ENCODE measurements at regions not wholly inside any gene's neighbourhood (a gene's known extent, or its start where the extent isn't known, plus 50 kb on each side); places are given as distances from the start of the nearest gene placed in this dataset.

- DNase-seq (ENCODE audit: low read depth), result no peak
Observed at GRCh38 chr3:68163968-68164367, 509.6 kb upstream of the SUCLG2 start.

GRCh38 chr3:68163062-68163461 lies 508.6 kb upstream of the SUCLG2 start:
- no peak for DNase-seq (ENCODE audit: low read depth)

GRCh38 chr3:68162644-68163043 lies 508.2 kb upstream of the SUCLG2 start:
- no peak for DNase-seq (ENCODE audit: low read depth)

GRCh38 chr3:68151359-68151758 lies 496.9 kb upstream of the SUCLG2 start:
- no peak for DNase-seq (ENCODE audit: low read depth)

- no peak for DNase-seq (ENCODE audit: low read depth)
Observed at GRCh38 chr3:68148447-68148846, 494.0 kb upstream of the SUCLG2 start.

GRCh38 chr3:68142441-68142840 lies 488.0 kb upstream of the SUCLG2 start:
- DNase-seq (ENCODE audit: low read depth), result no peak

- DNase-seq (ENCODE audit: low read depth), result no peak
Observed at GRCh38 chr3:68139897-68140296, 485.5 kb upstream of the SUCLG2 start.

- DNase-seq (ENCODE audit: low read depth), result no peak
Observed at GRCh38 chr3:68136411-68136810, 482.0 kb upstream of the SUCLG2 start.

GRCh38 chr3:68135067-68135466 lies 480.7 kb upstream of the SUCLG2 start:
- no peak for DNase-seq (ENCODE audit: low read depth)

GRCh38 chr3:68129065-68129464 lies 474.7 kb upstream of the SUCLG2 start:
- no peak for DNase-seq (ENCODE audit: low read depth)

- peak; percentile 2 for DNase-seq (ENCODE audit: low read depth)
Observed at GRCh38 chr3:68123231-68123630, 468.8 kb upstream of the SUCLG2 start.

GRCh38 chr3:68121287-68121686 lies 466.9 kb upstream of the SUCLG2 start:
- DNase-seq (ENCODE audit: low read depth), result no peak

GRCh38 chr3:68116580-68116979 lies 462.2 kb upstream of the SUCLG2 start:
- no peak for DNase-seq (ENCODE audit: low read depth)

- DNase-seq (ENCODE audit: low read depth), result no peak
Observed at GRCh38 chr3:68103811-68104210, 449.4 kb upstream of the SUCLG2 start.

GRCh38 chr3:68090571-68090970 lies 436.2 kb upstream of the SUCLG2 start:
- DNase-seq (ENCODE audit: low read depth), result no peak

GRCh38 chr3:68089572-68090011 lies 435.2 kb upstream of the SUCLG2 start:
- DNase-seq (ENCODE audit: low read depth), result no peak

GRCh38 chr3:68088636-68089035 lies 434.2 kb upstream of the SUCLG2 start:
- no peak for DNase-seq (ENCODE audit: low read depth)

- DNase-seq (ENCODE audit: low read depth), result no peak
Observed at GRCh38 chr3:68088216-68088615, 433.8 kb upstream of the SUCLG2 start.

- no peak for DNase-seq (ENCODE audit: low read depth)
Observed at GRCh38 chr3:68072062-68072461, 417.6 kb upstream of the SUCLG2 start.

- DNase-seq (ENCODE audit: low read depth), result no peak
Observed at GRCh38 chr3:68070186-68070585, 415.8 kb upstream of the SUCLG2 start.

GRCh38 chr3:68067314-68067713 lies 412.9 kb upstream of the SUCLG2 start:
- no peak for DNase-seq (ENCODE audit: low read depth)

- DNase-seq (ENCODE audit: low read depth), result no peak
Observed at GRCh38 chr3:68062926-68063325, 408.5 kb upstream of the SUCLG2 start.

- DNase-seq (ENCODE audit: low read depth), result no peak
Observed at GRCh38 chr3:68060910-68061309, 406.5 kb upstream of the SUCLG2 start.

- no peak for DNase-seq (ENCODE audit: low read depth)
Observed at GRCh38 chr3:68060191-68060590, 405.8 kb upstream of the SUCLG2 start.
